GM21529 (cell line): ENCODE measurements at regions not wholly inside any gene's neighbourhood (a gene's known extent, or its start where the extent isn't known, plus 50 kb on each side); places are given as distances from the start of the nearest gene placed in this dataset.

Source experiments
- ATAC-seq: cut with Tn5 transposase; IDR thresholded peaks from one replicate; pipeline ENCODE4 v1.9.1; 2021; ENCODE audit not compliant: unreplicated experiment

GRCh38 chr21:21715266-21715969 is 717.2 kb downstream of the NCAM2 start:
- no peak for ATAC-seq

GRCh38 chr21:21722731-21723130 is 724.5 kb downstream of the NCAM2 start:
- ATAC-seq = no peak

DNA sequence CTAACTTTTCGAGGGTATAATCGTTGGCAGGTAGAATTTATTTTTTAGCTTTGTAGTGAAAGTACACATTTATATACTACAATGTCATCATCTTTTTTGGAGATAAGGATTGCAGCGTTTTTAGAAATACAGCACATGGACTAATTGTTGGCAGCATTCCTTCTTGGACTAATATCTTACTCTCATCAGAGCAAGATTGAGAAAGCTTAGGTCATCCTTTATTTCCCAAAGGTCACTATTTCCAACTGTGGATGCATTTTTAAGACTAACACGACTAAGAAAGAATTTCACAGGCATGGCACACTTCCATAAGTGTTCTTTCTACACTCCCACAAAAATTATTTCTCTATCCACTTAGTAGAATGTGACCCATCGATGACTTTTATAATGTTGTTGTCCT is 732.3 kb downstream of the NCAM2 start:
- ATAC-seq = no peak

DNA sequence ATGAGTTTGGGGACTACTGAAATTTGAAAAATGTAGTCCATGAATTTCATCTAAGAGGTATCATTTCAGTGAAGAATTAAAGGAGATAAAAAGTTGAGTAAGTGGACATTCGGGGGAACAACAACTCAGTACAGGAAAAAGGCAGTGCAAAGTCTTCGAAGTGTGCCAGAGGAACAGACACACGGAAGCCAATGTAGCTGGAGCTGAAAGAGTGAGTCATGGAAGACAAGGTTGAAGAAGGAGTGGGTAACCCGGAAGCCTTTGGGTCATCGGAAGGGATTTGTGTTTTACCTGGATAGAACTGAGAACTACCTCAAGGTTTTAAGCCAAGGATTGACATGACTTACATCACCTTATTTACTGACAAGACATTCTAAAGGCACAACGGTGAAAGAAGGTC is 733.4 kb downstream of the NCAM2 start:
- no peak for ATAC-seq

DNA sequence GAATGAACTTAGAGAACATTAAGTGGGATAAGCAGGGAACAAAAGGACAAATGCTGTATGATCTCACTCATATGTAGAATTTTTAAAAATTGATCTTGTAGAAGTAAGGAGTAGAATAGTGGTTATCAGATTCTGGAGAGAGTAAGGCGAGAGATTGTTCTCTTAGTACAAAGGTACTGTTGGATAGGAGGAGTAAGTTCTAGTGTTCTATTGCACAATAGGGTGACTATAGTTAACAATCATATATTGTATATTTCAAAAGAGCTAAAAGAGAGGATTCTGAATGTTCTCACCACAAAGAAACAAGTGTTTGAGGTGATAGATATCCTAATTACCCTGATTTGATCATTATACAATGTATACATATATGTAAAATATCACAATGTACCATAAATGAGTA is 735.9 kb downstream of the NCAM2 start:
- ATAC-seq = no peak

DNA sequence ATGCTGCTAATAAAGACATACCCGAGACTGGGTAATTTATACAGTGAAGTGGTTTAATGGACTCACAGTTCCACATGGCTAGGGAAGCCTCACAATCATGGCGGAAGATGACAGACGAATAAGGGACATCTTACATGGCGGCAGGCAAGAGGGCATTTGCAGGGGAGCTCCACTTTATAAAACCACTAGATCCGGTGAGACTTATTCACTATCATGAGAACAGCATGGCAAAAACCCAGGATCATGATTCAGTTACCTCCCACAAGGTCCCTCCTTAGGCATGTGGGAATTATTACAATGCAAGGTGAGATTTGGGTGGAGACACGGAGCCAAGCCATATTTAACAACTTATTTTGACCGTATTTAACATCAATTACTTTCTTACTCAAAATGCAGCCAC is 739.0 kb downstream of the NCAM2 start:
- ATAC-seq = no peak

DNA sequence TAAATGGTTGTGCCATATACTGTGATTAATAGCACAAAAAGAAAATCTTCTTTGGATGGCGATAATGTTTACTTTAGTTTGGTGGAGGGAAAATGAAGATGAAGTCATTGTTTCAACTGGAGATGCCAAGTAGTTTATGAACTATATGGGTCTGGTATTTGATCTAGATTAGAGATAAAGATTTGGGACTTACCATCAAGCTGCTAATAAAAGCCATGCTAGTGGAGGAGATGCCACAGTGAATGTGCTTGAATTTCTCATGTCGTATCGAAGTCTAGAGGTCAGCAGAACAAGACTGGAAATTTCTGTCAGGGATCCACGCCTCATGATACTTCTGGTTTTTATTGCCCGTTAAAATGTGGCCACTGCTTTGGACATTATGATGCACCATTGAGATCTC is 742.0 kb downstream of the NCAM2 start:
- no peak for ATAC-seq

DNA sequence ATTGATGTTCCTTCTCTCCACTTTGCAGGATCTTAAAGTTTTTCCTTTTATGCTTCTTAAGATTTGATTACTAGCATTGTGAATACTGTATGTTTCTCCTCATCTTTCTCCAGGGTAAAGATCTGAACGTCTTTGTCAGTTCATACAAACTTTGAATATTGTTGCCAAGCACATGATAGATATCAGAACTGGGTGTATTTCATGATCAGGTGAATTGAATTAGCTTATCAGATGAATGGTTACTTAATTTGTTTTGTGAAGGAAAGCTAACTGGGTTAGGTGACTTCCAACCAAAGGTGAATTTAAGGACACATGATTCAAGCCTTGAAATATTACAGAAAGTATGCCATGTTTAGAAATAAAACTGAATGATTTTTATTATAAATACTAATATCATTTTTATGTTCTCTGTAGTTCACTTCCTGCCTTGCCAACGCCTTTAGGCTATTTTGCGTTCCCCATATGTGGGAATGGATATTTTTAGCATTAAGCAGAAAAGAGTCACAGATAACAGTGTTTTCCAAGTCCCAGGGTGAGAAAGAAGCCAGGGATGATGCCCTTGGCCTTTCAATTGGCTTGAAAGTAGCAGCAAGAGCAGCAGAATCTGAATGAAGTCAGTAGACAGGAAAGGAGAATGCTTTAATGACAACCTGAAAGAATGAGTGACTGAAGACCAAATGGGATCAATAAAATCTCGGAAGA is 752.1 kb downstream of the NCAM2 start:
- ATAC-seq = no peak

GRCh38 chr21:21751286-21751685 is 753.1 kb downstream of the NCAM2 start:
- ATAC-seq = no peak

GRCh38 chr21:21762855-21763254 is 764.6 kb downstream of the NCAM2 start:
- no peak for ATAC-seq

GRCh38 chr21:21764281-21764680 is 766.1 kb downstream of the NCAM2 start:
- no peak for ATAC-seq

GRCh38 chr21:21767276-21767675 is 769.1 kb downstream of the NCAM2 start:
- no peak for ATAC-seq

DNA sequence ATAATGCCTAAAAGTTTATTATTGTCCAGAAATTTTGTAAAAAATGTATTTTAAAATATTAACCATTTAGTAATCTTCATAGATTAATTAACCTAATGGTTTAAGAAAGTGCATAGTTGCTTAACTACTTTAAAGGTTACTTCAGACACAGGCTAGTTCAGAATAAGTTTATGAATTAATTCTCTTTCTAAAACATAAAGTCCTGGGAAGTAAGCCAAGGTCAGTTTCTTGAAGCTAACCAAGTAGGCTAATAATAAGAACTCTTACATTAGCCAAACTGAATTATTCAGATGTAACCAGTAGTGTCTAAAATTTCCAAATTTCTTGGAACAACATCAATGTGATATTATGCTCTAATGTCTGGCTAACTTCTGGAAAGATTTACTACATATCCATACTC is 790.4 kb downstream of the NCAM2 start:
- no peak for ATAC-seq

GRCh38 chr21:21801921-21802320 is 803.7 kb downstream of the NCAM2 start:
- no peak for ATAC-seq

- no peak for ATAC-seq
Measured at GRCh38 chr21:21806711-21807597, 808.7 kb downstream of the NCAM2 start.

DNA sequence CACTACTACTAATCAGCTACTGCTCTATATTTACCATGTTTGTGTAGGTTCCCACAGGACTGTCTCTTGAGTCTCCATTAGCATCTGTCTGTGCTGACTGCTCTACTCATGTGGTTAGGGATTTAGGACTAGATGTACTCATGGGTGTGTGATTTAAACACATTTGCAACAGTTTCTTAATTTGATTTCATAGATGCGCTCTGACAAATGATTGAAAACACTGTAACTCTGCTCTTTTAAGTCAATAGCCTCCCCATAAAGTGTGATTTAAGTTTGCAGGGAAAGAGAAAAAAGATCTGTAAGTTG is 809.3 kb downstream of the NCAM2 start:
- no peak for ATAC-seq

DNA sequence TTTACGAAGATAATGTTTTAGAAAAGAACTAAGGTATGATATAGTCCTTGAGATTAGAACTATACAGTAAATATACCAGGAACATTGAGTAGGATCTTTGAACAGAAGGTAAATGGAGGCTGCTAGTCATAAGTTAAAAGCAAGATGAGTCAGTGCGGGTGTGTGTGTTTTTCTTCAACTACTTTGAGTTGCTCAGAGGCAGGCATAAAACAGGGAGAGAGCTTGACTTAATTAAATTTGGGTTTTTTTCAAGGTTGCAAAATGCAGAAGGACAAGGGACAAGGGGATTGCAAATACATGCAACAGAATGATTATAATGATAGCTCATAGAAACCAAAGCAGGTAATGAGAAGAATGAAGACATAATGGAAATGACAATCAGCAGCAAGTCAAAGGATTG is 815.1 kb downstream of the NCAM2 start:
- ATAC-seq = no peak

- no peak for ATAC-seq
Measured at GRCh38 chr21:21813934-21814333, 815.7 kb downstream of the NCAM2 start.

DNA sequence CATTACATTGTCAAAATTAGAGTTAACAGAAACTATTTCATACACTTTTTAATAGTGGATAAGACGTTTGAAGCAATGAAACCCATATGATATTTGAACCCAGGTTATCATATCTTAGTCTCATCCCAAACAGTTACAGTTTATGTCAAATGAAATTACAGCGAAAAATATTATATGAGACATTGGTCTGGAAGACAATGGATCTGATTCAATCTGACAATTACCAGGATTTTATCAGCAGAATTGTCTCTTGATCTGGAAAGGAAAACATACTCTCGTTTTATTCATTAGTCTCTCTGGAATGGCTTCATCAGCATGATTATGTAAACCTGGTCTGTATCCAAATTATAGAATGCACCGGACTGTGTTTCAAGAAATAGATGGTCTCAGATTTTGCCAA is 818.6 kb downstream of the NCAM2 start:
- no peak for ATAC-seq

GRCh38 chr21:21818898-21819297 is 820.7 kb downstream of the NCAM2 start:
- no peak for ATAC-seq

DNA sequence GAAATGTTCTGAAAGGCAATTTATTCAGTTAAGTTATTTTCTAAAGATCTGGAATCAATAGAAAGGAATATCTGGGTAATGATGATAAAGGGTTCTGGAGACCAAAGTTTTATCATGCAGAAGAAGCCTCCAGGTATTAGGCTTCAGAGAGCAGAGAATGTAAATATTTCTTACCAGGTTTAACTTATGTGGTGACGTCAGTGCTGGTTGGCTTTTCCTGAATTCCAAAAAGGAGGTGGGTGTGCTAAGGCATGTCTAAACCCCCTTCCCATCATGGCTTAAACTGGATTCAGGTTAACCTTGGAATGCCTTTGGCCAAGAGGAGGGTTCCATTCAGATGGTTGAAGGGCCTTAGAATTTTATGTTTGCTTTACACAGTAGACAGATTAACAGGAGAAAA is 829.9 kb downstream of the NCAM2 start:
- no peak for ATAC-seq

DNA sequence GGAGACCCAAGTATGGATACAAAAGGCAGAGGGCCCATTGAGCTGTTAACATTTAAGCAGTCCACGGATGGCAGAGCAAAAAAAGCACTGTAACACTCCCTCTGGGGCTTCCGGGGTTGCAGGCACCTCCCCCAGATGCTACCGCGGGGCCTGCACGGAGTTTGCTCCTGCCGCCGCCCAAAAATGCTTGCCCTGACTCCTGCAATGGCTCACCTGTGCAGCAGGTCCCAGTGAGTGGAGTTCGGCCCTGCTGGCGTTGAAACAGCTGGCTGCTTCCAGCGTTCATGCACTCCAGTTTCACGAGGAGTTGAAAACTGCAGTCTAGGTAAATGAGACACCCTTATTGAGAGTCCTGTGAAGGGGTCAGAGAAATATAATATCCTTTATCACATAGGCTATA is 832.8 kb downstream of the NCAM2 start:
- ATAC-seq = no peak
